Psoas muscle (tissue), 7 donors: ENCODE measurements at regions not wholly inside any gene's neighbourhood (a gene's known extent, or its start where the extent isn't known, plus 50 kb on each side); places are given as distances from the start of the nearest gene placed in this dataset.
"Not testable (repeated sequence)": the region's sequence is repeated elsewhere in the genome, so short reads cannot be mapped to it uniquely, and the experiment has no call there.

ENCODE experiments used
- ATAC-seq, 4 donors: fragments of 200-7000 bp; cut with Tn5 transposase; one replicate each; pipeline ENCODE4 v1.9.1; 2020; ENCODE audit warnings: moderate library complexity in 3 of 4, mild to moderate bottlenecking in 2 of 4
- DNase-seq, 2 donors: peaks; one replicate each; pipeline ENCODE4 v3.0.0-alpha.2; 2020
- H3K27ac ChIP-seq: fragments of 200-600 bp; one replicate; pipeline ENCODE4 v1.8.0; 2022
- H3K27me3 ChIP-seq, 3 donors: fragments of 200-600 bp in 1 of 3; one replicate each; pipeline versions ENCODE4 v1.6.1 to v1.8.0; 2013 to 2022; ENCODE audit warnings: low read length in 2 of 3, mild to moderate bottlenecking in 2 of 3, moderate library complexity in 1 of 3; ENCODE audit not compliant: insufficient read depth in 3 of 3
- H3K36me3 ChIP-seq, 2 donors: fragments of 200-600 bp in 1 of 2; one replicate each; pipeline versions ENCODE4 v1.6.1 to v1.8.0; 2013 to 2022; ENCODE audit warnings: low read depth in 1 of 2, mild to moderate bottlenecking in 1 of 2, moderate library complexity in 1 of 2; ENCODE audit not compliant: insufficient read depth in 1 of 2
- H3K4me1 ChIP-seq: fragments of 200-600 bp; one replicate; pipeline ENCODE4 v1.8.0; 2022
- H3K4me3 ChIP-seq: fragments of 200-600 bp; one replicate; pipeline ENCODE4 v1.8.0; 2022; ENCODE audit warnings: mild to moderate bottlenecking
- H3K9me3 ChIP-seq: fragments of 200-600 bp; one replicate; pipeline ENCODE4 v1.8.0; 2022
- WGBS, 3 donors: extraction: QIAGEN DNeasy Blood & Tissue Kit; methylation state at CpG; one replicate each; pipeline versions ENCODE4 v1.1.6 to v1.1.7; 2013; 5-methylcytosine and 5-hydroxymethylcytosine counted together
- intact Hi-C, 2 donors: fragments of 100-400 bp; cut with DNase I; formaldehyde crosslinking; loops; one replicate each; pipeline versions ENCODE4 v1.11.0 to v1.14.2; 2022
- TF ChIP-seq, protein P1 (sequence below): fragments of 200-600 bp; IDR thresholded peaks from one replicate; pipeline ENCODE4 v1.8.0; 2022; ENCODE audit warnings: antibody characterized with exemption
- donor health status: healthy with polysubstance abuse.
- donor health status: DM: no; HTN: no; CAD: no; lungs with moderate emphysema.
- donor health status: Bipolar disorder and iron deficiency.
- donor health status: healthy.
- donor health status: DM: yes; HTN: yes; CAD: no.
- donor health status: DM: no; HTN: no; CAD: no.
- donor health status: DM: yes; HTN: yes; CAD: no.

DNA sequence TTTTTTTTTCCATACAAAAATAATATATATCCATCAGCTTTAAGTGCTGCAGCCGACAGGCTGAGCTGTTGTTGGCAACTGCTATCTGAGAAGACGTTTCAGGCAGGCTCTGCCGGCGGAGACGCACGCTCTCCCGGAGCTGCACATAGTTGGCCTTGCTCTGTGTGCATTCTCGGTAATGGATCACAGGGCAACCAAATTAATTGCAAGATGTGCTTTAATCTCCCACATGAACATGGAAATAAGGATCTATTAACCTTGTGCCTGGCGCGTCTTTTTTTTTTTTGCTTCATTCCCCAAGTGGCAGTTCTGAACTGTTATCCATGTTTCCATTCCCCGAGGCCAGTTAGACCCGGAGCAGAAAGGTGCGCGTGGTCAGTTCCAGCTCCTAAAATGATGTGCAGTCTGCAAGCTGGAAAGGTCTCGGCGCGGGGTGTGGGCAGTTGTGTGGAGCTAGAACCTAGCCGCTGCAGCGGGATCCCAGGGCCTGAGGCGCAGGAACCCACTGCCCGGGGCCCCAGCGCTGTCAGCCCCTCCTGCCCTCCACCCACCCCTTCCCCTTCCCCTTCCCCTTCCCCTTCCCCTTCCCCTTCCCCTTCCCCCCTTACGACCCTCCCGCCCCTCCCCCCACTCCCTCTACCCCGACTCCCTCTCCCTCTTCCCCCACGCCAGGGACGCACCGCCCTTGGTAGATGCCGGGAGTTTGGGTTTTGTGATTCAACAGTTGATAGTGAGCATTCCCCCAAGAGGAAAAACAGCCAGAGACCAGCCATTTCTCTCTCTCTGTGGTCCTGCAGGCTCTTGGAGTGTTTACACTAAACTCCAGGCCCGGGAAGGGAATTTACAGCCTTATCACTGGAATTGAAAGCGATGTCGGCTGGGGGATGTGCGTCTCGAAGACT is 137.8 kb downstream of the CEP120 start:
- no peak for DNase-seq

GRCh38 chr5:123283499-123283898 is 139.7 kb downstream of the CEP120 start:
- H3K36me3 ChIP-seq, result no peaks in the 10 kb centered on the region
- no peak for DNase-seq
- TF ChIP-seq, protein P1, sequence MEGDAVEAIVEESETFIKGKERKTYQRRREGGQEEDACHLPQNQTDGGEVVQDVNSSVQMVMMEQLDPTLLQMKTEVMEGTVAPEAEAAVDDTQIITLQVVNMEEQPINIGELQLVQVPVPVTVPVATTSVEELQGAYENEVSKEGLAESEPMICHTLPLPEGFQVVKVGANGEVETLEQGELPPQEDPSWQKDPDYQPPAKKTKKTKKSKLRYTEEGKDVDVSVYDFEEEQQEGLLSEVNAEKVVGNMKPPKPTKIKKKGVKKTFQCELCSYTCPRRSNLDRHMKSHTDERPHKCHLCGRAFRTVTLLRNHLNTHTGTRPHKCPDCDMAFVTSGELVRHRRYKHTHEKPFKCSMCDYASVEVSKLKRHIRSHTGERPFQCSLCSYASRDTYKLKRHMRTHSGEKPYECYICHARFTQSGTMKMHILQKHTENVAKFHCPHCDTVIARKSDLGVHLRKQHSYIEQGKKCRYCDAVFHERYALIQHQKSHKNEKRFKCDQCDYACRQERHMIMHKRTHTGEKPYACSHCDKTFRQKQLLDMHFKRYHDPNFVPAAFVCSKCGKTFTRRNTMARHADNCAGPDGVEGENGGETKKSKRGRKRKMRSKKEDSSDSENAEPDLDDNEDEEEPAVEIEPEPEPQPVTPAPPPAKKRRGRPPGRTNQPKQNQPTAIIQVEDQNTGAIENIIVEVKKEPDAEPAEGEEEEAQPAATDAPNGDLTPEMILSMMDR, result no peak
- intact Hi-C loops, result no loop called here
- no peaks in the 10 kb centered on the region for H3K4me1 ChIP-seq
- H3K27me3 ChIP-seq, result peaks cover 3 to 23% (median 9%) of the 10 kb centered on the region in 3 donors
- ATAC-seq, result no peak
- 66 to 72% (median 69%) methylated on average over 1 of the region's 1 CpG for WGBS, 3 donors
- H3K4me3 ChIP-seq, result no peak overlapping the region
- H3K9me3 ChIP-seq, result no peaks in the 10 kb centered on the region
- no peak overlapping the region for H3K27ac ChIP-seq

More for the DNA sequence above, 137.8 kb downstream of the CEP120 start:
- no peak overlapping the region for H3K27ac ChIP-seq
- intact Hi-C loops, result no loop called here
- 4 to 6% (median 5%) methylated on average over 28 to 32 of the region's 34 CpGs for WGBS, 3 donors
- H3K9me3 ChIP-seq, result no peaks in the 10 kb centered on the region
- TF ChIP-seq, protein P1, result no peak
- H3K27me3 ChIP-seq, result peaks cover 3 to 34% (median 9%) of the 10 kb centered on the region in 3 donors
- ATAC-seq, result no peak
- no peaks in the 10 kb centered on the region for H3K4me1 ChIP-seq
- no peaks in the 10 kb centered on the region for H3K36me3 ChIP-seq
- no peak overlapping the region for H3K4me3 ChIP-seq

GRCh38 chr5:123283031-123283430 is 140.2 kb downstream of the CEP120 start:
- peaks cover 3 to 20% (median 9%) of the 10 kb centered on the region in 3 donors for H3K27me3 ChIP-seq
- no peaks in the 10 kb centered on the region for H3K36me3 ChIP-seq
- no peaks in the 10 kb centered on the region for H3K4me1 ChIP-seq
- no peaks in the 10 kb centered on the region for H3K9me3 ChIP-seq
- DNase-seq (no peak), ATAC-seq (no peak)
- H3K27ac ChIP-seq, result no peak overlapping the region
- H3K4me3 ChIP-seq, result no peak overlapping the region
- TF ChIP-seq, protein P1, result no peak
- WGBS, 3 donors, result 55 to 61% (median 59%) methylated on average over 7 of the region's 7 CpGs
- intact Hi-C loops, result no loop called here

- H3K27me3 ChIP-seq, result peaks cover 3 to 19% (median 9%) of the 10 kb centered on the region in 3 donors
- no peak overlapping the region for H3K4me3 ChIP-seq
- no peak for ATAC-seq
- intact Hi-C loops, result no loop called here
- TF ChIP-seq, protein P1, result no peak
- H3K27ac ChIP-seq, result no peak overlapping the region
- H3K4me1 ChIP-seq, result no peaks in the 10 kb centered on the region
- no peaks in the 10 kb centered on the region for H3K9me3 ChIP-seq
- DNase-seq, result no peak
- 83 to 88% (median 87%) methylated on average over 4 of the region's 4 CpGs for WGBS, 3 donors
- no peaks in the 10 kb centered on the region for H3K36me3 ChIP-seq
These were observed 140.8 kb downstream of the CEP120 start for GRCh38 chr5:123282444-123282843.

DNA sequence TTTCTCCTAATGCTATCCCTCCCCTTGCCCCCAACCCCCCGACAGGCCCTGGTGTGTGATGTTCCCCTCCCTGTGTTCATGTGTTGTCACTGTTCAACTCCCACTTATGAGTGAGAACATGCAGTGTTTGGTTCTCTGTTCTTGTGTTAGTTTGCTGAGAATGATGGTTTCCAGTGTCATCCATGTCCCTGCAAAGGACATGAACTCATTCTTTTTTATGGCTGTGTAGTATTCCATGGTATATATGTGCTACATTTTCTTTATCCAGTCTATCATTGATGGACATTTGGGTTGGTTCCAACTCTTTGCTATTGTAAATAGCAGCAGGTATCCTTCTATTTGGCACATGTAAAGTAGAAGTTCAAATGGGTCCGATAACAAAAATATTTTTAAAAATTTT is 142.3 kb downstream of the CEP120 start:
- H3K27ac ChIP-seq, ATAC-seq, intact Hi-C loops, H3K4me1 ChIP-seq, DNase-seq, H3K4me3 ChIP-seq, H3K27me3 ChIP-seq, H3K9me3 ChIP-seq, H3K36me3 ChIP-seq: not testable (repeated sequence)
- WGBS, 3 donors, result 92 to 95% (median 94%) methylated on average over 2 of the region's 2 CpGs
